Small intestine (tissue), 7 donors: ENCODE measurements at regions not wholly inside any gene's neighbourhood (a gene's known extent, or its start where the extent isn't known, plus 50 kb on each side); places are given as distances from the start of the nearest gene placed in this dataset.
"Not testable (repeated sequence)": the region's sequence is repeated elsewhere in the genome, so short reads cannot be mapped to it uniquely, and the experiment has no call there.

Source experiments
- DNase-seq, 2 donors: peaks; one replicate each; pipeline versions ENCODE4 v3.0.0 to v3.0.0-alpha.2; 2013
- FAIRE-seq: peaks from 2 replicates; lab custom pipeline; 2012; peaks lifted over from hg19 to GRCh38; lab: Jason Lieb, UNC
- H3K27ac ChIP-seq, 3 donors: one replicate each; pipeline ENCODE4 v1.5.1; 2013; ENCODE audit warnings: low read length in 2 of 3, mild to moderate bottlenecking in 2 of 3, control low read depth in 1 of 3, inconsistent platforms in 1 of 3, low read depth in 1 of 3, moderate library complexity in 1 of 3
- H3K27me3 ChIP-seq, 3 donors: one replicate each; pipeline ENCODE4 v1.6.1; 2013; ENCODE audit warnings: low read length in 3 of 3, inconsistent platforms in 1 of 3; ENCODE audit not compliant: control insufficient read depth in 3 of 3, insufficient read depth in 3 of 3
- H3K36me3 ChIP-seq, 3 donors: one replicate each; pipeline ENCODE4 v1.6.1; 2013; ENCODE audit warnings: low read length in 3 of 3, inconsistent platforms in 1 of 3, low read depth in 1 of 3, mild to moderate bottlenecking in 1 of 3, moderate library complexity in 1 of 3; ENCODE audit not compliant: control insufficient read depth in 3 of 3, insufficient read depth in 2 of 3
- H3K4me1 ChIP-seq, 3 donors: one replicate each; pipeline ENCODE4 v1.6.1; 2013; ENCODE audit warnings: low read length in 2 of 3, inconsistent platforms in 1 of 3, low read depth in 1 of 3, mild to moderate bottlenecking in 1 of 3, moderate library complexity in 1 of 3; ENCODE audit not compliant: control insufficient read depth in 3 of 3, insufficient read depth in 2 of 3
- H3K4me3 ChIP-seq, 3 donors: one replicate each; pipeline ENCODE4 v1.5.1; 2013; ENCODE audit warnings: low read length in 3 of 3, control low read depth in 1 of 3, inconsistent platforms in 1 of 3, low read depth in 1 of 3, mild to moderate bottlenecking in 1 of 3, moderate library complexity in 1 of 3
- H3K9me3 ChIP-seq, 2 donors: one replicate each; pipeline ENCODE4 v1.6.1; 2013; ENCODE audit warnings: low read depth in 1 of 2, low read length in 1 of 2; ENCODE audit not compliant: control insufficient read depth in 2 of 2, insufficient read depth in 1 of 2
- WGBS, 3 donors: extraction: QIAGEN DNeasy Blood & Tissue Kit; methylation state at CpG; one replicate each; pipeline ENCODE4 v1.1.7; 2013; 5-methylcytosine and 5-hydroxymethylcytosine counted together
- donor health status: healthy with polysubstance abuse.
- donor health status: control.
- donor health status: control.
- donor health status: Bipolar disorder and iron deficiency.
- donor health status: healthy.

DNA sequence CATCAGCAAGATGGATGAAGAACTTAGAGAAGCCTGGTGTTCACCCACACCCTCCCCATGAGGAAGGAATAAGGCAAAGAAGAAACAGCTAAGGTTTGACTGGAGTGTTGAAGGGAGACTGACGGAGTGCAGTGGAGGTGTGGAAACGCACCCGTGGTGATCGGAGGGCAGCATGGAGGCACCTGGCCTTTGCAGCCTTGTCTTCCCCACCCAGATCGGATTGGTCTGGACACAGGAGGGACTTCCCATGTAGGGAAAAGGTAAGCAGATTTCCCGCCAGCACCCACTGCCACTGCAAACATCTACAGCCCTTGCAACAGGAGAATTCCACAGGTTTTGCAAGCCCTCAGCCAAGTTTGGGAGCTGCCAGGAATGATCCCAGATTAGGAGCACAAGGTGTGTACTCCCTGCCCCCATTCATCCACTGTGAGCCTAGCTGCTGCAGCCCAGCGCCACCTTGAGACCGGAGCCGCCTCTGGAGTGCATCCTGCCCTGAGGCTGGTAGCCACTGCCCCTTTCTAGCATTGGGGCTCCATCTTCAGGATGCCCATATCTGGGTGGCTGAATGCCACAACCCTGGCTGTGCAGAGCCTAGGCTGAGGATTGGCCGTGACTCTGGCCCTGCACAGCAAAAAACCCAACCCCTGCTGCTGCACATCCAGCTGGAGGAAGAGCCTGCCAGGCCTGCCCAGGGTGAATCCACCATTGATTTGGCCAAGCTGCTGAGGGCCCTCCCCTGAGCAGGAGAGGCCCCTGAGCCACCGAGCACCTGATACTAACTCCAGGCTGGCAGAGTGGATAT, 411.1 kb downstream of the TMEM121 start:
- Histone ChIP-seq H3K4me3 (no peak overlapping the region), H3K4me1 (no peaks in the 10 kb centered on the region), H3K27me3 (no peaks in the 10 kb centered on the region), H3K36me3 (no peaks in the 10 kb centered on the region), H3K9me3 (peaks cover 0 to 44% of the 10 kb centered on the region in 2 donors), H3K27ac (no peak overlapping the region)
- WGBS, 3 donors, result 81 to 88% (median 88%) methylated on average over 11 of the region's 11 CpGs
- DNase-seq (no peak), FAIRE-seq (no peak)

DNA sequence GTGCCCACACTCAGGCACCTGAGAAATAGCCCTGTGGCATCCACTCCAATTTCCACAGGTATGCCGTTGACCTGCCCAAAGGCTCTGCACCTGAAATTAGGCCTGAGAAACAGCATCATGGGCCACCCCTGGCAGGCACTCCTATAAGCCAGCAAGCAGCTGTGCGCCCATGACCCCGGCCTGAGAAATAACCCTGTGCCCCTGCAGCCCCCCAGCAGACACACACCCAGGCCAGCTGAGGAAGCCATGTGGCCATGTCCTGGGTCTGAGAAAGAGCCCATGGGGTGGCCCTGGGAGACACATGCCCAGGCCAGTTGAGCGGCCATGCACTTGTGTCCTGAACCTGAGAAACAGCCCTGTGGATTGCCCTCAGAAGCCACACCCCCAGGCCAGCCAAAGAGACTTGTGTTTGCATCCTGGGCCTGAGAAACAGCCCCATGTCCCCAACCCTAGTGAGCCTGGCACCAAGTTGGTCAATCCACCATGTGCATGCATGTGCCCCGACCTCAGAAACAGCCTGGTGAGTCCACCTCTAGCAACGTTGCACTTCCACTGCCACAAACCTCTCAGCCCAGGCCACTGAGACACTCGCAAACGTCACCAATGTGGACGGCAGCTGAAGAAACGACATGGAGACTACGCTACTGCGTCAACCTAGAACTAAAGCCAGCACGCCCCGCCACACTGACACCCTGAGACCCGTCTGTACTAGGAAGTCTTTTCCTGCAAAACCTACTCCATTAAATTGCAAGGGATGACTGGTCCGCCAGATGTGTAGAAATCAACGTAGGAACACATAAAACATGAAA, 411.9 kb downstream of the TMEM121 start:
- Histone ChIP-seq H3K27ac (no peak overlapping the region), H3K4me3 (no peak overlapping the region), H3K27me3 (no peaks in the 10 kb centered on the region), H3K4me1 (no peaks in the 10 kb centered on the region), H3K36me3 (no peaks in the 10 kb centered on the region), H3K9me3 (peaks cover 0 to 44% of the 10 kb centered on the region in 2 donors)
- DNase-seq (no peak), FAIRE-seq (no peak)
- 87 to 90% (median 90%) methylated on average over 17 of the region's 17 CpGs for WGBS, 3 donors

DNA sequence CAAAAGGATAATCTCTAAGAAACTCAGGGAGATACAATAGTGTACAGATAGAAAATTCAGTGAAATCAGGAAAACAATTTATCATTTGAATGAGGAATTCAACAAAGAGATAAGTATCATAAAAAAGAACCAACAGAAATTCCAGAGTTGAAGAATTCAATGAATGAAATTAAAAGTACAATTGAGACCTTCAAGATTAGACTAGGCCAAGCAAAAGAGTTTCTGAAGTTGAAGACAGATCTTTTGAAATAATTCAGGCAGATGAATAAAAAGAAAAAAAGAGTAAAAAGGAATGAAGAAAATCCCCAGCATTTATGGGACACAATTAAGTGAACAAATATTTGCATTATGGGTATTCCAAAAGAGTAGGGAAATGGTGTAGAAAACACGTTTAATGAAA, 412.6 kb downstream of the TMEM121 start:
- no peak overlapping the region for H3K27ac ChIP-seq
- no peak for DNase-seq
- no peaks in the 10 kb centered on the region for H3K27me3 ChIP-seq
- H3K4me1 ChIP-seq, result no peaks in the 10 kb centered on the region
- H3K9me3 ChIP-seq, result peaks cover 0 to 44% of the 10 kb centered on the region in 2 donors
- FAIRE-seq, result no peak
- H3K36me3 ChIP-seq, result no peaks in the 10 kb centered on the region
- WGBS, 3 donors, result 29 to 62% (median 36%) methylated on average over 1 of the region's 1 CpG
- H3K4me3 ChIP-seq, result no peak overlapping the region

DNA sequence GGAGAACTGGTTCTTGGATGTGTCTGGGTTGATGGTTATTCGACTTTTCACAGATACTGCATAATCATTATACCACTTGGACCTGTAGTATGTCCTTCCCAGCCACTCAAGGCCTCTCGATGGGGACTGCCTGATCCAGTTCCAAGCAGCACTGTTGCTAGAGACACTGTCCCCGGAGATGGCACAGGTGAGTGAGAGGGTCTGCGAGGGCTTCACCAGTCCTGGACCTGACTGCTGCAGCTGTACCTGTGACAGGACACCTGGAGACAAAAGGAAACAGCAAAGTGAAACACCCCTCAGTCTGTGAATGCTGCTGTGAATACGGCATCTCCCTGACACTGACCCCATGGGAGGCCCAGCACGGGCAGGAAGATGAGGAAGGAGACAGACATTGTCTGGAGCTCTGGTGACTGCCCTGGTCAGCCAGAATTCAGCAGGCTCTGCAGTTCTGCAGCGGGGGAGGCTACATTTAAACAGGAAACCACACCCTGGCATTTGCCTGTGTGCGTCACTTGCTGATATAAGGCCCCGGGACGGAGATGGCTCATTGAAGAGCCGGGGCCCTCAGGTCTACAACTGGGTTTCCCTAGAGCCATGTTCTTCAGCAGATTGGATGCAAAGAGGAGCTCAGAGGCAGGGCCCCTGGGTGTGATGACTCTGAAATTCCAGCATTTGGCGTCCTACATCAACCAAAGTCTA, 413.6 kb downstream of the TMEM121 start:
- Histone ChIP-seq H3K4me3 (no peak overlapping the region), H3K4me1 (no peaks in the 10 kb centered on the region), H3K36me3 (no peaks in the 10 kb centered on the region), H3K27me3 (no peaks in the 10 kb centered on the region), H3K9me3 (peaks cover 0 to 52% of the 10 kb centered on the region in 2 donors), H3K27ac (no peak overlapping the region)
- WGBS, 3 donors, result 69 to 76% (median 75%) methylated on average over 12 of the region's 12 CpGs
- FAIRE-seq (no peak), DNase-seq (no peak)

DNA sequence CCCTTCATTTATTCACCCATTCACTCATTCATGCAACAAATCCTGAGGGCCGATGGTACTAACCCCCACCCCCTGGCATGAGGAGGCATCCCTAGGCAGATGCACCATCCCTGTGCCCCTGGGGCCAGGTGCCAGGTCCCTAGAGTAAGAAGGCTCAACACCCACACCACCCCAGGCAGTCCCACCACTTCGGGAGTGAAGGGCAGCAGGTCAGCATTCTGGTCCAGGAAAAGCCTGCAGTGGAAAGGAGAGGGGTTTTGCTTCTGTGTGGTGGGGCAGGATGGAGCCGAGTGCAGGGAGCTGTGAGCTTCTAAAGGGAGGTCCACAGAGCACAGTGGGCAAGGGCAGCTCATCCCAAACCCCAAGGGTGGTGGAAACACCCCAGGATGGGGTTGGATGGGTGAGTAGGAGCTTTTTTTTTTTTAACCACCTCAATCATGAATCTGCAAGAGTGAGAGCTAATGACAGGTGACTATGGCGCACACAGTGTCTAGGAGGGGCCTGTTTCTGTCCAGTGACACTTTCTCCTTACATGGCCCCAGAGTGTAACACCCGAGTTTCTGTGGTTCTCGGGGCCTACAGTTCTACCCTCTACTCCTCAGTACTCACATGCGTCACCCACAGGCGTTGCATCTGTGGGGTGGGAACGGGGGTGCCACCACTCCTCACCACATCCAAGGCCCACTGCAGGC, 414.3 kb downstream of the TMEM121 start:
- no peak for FAIRE-seq

DNA sequence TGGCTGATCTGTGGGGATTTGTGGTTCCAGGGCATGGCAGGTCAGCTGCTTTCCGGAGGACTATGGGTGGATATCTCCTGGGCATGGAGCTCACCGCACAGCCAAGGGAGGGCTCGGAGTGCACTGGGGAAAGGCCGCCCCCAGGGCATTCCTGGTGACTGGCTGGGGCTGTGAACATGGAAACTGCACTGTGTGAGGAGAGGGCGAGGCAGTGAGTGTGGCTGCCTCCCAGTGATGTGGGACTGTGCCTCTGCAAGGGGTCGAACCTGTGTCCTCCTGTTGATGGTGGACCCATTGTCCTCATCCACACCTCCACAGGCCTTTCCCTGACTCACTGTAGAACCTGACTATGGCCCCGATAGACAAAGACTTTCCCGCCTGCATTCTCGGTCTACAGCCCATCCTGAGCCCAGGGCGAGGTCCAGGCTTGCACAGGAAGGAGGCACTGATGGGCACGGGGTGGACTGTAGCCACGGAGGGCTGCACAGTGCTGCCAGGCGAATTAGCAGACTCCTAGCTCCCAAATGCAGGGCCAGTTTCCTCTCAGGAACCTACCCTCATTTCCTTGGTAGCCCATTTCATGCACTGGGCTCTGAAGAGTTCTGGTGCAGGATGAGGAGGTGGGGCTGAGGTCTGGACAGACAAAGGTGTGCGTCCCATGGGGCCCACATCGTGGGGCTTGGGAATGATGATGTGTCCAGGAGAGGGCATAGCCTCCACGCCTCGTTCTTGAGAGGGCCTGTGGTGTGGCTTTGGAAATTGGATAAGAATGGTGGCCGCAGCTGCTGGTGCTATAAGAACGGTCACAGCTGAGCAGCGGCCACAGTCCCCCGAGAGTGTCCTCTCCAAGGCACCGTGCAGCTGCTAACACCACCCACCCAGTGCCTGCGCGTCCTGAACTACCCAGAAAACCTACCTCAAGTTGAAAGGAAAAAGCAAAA, 415.1 kb downstream of the TMEM121 start:
- DNase-seq (no peak), FAIRE-seq (no peak)
- H3K9me3 ChIP-seq, result peaks cover 0 to 60% of the 10 kb centered on the region in 2 donors
- H3K36me3 ChIP-seq, result no peaks in the 10 kb centered on the region
- 83 to 89% (median 88%) methylated on average over 24 of the region's 24 CpGs for WGBS, 3 donors
- H3K4me3 ChIP-seq, result no peak overlapping the region
- no peak overlapping the region for H3K27ac ChIP-seq
- H3K27me3 ChIP-seq, result no peaks in the 10 kb centered on the region
- no peaks in the 10 kb centered on the region for H3K4me1 ChIP-seq

More for the DNA sequence above, 414.3 kb downstream of the TMEM121 start:
- H3K4me3 ChIP-seq, result no peak overlapping the region
- H3K27ac ChIP-seq, result no peak overlapping the region
- WGBS, 3 donors, result 77 to 84% (median 82%) methylated on average over 9 of the region's 9 CpGs
- no peaks in the 10 kb centered on the region for H3K36me3 ChIP-seq
- peaks cover 0 to 56% of the 10 kb centered on the region in 2 donors for H3K9me3 ChIP-seq
- no peak for DNase-seq
- H3K27me3 ChIP-seq, result no peaks in the 10 kb centered on the region
- H3K4me1 ChIP-seq, result no peaks in the 10 kb centered on the region

DNA sequence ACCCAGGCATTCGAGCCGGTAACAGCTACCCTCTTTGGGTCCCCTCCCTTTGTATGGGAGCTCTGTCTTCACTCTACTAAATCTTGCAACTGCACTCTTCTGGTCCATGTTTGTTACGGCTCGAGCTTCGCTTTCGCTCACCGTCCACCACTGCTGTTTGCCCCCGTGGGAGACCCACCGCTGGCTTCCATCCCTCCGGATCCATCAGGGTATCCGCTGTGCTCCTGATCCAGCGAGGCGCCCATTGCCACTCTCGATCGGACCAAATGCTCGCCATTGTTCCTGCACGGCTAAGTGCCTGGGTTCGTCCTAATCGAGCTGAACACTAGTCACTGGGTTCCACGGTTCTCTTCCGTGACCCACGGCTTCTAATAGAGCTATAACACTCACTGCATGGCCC, 416.3 kb downstream of the TMEM121 start:
- H3K27ac ChIP-seq, H3K27me3 ChIP-seq, H3K4me3 ChIP-seq, H3K4me1 ChIP-seq, FAIRE-seq, H3K36me3 ChIP-seq, DNase-seq: not testable (repeated sequence)
- WGBS, 3 donors, result 89 to 96% (median 95%) methylated on average over 22 of the region's 22 CpGs
- peaks cover 0 to 53% of the 10 kb centered on the region in 2 donors for H3K9me3 ChIP-seq
